Fibroblast of villous mesenchyme (primary cell): ENCODE measurements at regions not wholly inside any gene's neighbourhood (a gene's known extent, or its start where the extent isn't known, plus 50 kb on each side); places are given as distances from the start of the nearest gene placed in this dataset.
"Not testable (repeated sequence)": the region's sequence is repeated elsewhere in the genome, so short reads cannot be mapped to it uniquely, and the experiment has no call there.

ENCODE experiments used
- DNase-seq: peaks from one replicate; pipeline ENCODE4 v3.0.0-alpha.2; 2010; ENCODE audit warnings: low read depth
- H3K4me3 ChIP-seq: 2 replicates; pipeline ENCODE4 v1.5.1; 2011; ENCODE audit warnings: low read depth, mild to moderate bottlenecking, low read length
- TF ChIP-seq, protein P1 (sequence below): IDR thresholded peaks from 2 replicates; pipeline ENCODE4 v1.5.1; 2012; ENCODE audit warnings: low read depth, mild to moderate bottlenecking, low read length; ENCODE audit not compliant: insufficient read depth

DNA sequence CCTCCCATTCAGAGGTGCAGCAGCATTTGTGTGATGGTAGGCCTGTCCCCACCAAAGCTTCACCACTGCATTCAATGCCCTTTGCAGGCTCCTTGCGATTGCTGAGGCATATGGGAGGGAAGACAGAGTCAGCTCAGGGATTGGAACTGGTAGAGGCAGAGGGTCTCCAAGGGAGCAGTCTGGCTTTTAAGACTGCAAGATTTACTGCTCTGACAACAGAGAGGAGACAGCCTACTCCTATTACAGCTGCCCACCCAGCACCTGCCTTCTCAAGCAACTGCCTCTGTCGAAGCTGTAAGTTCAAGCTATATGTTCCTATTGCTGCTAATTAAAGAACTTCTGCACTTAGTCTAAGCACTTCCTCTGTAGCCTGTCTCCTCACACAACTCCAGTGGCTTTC lies 481.8 kb downstream of the FGF13 start:
- TF ChIP-seq, protein P1, sequence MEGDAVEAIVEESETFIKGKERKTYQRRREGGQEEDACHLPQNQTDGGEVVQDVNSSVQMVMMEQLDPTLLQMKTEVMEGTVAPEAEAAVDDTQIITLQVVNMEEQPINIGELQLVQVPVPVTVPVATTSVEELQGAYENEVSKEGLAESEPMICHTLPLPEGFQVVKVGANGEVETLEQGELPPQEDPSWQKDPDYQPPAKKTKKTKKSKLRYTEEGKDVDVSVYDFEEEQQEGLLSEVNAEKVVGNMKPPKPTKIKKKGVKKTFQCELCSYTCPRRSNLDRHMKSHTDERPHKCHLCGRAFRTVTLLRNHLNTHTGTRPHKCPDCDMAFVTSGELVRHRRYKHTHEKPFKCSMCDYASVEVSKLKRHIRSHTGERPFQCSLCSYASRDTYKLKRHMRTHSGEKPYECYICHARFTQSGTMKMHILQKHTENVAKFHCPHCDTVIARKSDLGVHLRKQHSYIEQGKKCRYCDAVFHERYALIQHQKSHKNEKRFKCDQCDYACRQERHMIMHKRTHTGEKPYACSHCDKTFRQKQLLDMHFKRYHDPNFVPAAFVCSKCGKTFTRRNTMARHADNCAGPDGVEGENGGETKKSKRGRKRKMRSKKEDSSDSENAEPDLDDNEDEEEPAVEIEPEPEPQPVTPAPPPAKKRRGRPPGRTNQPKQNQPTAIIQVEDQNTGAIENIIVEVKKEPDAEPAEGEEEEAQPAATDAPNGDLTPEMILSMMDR = no peak
- DNase-seq = no peak
- no peak overlapping the region for H3K4me3 ChIP-seq

DNA sequence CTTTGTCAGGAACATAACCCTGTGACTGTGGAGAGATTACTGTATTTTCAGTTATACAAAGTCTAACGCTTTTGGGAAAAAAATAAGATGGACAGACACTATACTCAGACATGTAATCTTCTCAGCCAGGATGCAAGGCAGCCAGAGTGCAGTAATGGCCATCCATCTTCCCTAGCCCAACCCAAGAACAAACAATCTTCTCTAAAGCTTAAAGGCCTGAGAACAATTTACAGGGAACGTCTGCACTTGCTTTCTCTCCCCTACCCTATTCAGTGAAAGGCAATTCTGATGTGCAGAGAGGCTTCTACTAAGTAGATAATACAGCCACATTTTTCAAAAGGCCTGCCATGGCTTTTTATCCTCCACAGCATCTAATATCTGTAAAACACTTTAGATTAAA lies 471.3 kb downstream of the FGF13 start:
- TF ChIP-seq, protein P1 = no peak
- DNase-seq = no peak

DNA sequence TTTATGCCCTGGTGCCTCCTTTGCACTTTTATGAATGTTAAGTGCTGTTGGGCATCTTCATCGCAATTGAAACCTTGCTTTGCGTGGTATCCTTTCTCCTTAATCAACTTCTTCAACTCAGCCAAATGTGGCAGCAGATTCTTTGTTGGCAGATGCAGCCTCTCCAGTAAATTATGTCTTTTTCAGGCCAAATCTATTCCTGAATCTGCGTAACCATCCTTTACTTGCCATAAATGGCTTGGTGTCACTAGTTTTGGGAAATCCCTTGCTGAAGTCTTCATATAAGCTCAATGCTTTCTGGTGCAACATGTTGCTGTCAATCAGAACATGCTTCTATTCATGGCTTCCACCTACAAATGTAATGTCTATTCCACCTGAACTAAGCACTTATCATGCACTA lies 457.5 kb downstream of the FGF13 start:
- no peak for DNase-seq
- TF ChIP-seq, protein P1 = no peak
- H3K4me3 ChIP-seq = no peak overlapping the region

More for the DNA sequence above, 471.3 kb downstream of the FGF13 start:
- no peak overlapping the region for H3K4me3 ChIP-seq

DNA sequence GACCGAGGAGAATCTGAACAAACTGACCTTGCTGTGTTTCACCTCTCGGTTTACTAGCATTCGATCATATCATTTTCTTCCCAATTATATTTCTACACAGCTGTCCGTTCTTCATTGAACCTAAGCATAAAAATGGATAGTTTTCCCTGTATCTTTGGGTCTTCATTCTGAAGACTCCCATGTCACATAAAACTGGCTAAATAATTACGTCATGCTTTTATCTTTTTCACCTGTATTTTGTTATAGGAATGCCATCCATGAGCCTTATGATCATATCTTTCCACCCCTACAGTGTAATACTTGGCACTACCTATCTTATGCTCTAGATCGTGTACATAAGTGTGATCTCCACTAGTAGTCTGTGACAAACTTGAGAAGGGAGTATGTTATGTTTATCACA lies 456.1 kb downstream of the FGF13 start:
- TF ChIP-seq, protein P1 = no peak

DNA sequence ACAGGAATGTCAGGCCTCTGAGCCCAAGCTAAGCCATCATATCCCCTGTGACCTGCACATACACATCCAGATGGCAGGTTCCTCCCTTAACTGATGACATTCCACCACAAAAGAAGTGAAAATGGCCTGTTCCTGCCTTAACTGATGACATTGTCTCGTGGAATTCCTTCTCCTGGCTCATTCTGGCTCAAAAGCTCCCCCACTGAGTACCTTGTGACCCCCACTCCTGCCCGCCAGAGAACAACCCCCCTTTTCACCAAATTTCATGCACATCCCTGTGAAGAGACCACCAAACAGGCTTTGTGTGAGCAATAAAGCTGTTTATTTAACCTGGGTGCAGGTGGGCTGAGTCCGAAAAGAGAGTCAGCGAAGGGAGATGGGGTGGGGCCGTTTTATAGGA lies 447.4 kb downstream of the FGF13 start:
- DNase-seq, H3K4me3 ChIP-seq: not testable (repeated sequence)

More for the DNA sequence above, 456.1 kb downstream of the FGF13 start:
- H3K4me3 ChIP-seq = no peak overlapping the region
- DNase-seq = no peak

DNA sequence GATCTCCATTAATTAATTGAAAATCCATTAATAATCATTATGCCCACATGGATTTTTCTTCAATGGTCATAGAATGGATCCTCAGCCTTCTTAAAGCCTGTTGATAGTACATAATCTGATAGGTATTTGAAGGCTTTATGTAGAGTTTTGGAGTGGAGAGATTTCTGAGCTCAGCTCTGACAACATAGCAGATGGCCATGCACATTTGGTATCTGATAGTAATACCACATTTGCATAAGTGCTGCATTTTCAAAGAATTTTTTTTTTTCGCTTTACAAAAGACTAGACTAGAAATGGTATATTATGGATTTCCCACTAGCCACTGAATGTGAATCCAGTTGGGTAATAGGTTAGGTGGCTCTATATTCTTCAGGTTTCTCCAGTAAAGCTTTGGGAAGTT lies 440.6 kb downstream of the FGF13 start:
- no peak overlapping the region for H3K4me3 ChIP-seq
- no peak for DNase-seq
- TF ChIP-seq, protein P1 = no peak

DNA sequence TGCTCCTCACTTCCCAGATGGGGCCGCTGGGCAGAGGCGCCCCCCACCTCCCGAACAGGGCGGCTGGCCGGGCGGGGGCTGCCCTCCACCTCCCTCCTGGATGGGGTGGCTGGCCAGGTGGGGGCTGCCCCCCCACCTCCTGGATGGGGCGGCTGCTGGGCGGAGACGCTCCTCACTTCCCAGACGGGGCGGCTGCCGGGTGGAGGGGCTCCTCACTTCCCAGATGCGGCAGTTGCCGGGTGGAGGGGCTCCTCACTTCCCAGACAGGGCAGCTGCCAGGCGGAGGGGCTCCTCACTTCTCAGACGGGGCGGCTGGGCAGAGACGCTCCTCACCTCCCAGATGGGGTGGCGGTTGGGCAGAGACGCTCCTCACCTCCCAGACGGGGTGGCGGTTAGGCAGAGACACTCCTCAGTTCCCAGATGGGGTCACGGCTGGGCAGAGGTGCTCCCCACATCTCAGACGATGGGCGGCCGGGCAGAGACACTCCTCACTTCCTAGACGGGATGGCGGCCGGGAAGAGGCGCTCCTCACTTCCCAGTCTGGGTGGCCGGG lies 428.8 kb downstream of the FGF13 start:
- not testable (repeated sequence) for H3K4me3 ChIP-seq, DNase-seq

DNA sequence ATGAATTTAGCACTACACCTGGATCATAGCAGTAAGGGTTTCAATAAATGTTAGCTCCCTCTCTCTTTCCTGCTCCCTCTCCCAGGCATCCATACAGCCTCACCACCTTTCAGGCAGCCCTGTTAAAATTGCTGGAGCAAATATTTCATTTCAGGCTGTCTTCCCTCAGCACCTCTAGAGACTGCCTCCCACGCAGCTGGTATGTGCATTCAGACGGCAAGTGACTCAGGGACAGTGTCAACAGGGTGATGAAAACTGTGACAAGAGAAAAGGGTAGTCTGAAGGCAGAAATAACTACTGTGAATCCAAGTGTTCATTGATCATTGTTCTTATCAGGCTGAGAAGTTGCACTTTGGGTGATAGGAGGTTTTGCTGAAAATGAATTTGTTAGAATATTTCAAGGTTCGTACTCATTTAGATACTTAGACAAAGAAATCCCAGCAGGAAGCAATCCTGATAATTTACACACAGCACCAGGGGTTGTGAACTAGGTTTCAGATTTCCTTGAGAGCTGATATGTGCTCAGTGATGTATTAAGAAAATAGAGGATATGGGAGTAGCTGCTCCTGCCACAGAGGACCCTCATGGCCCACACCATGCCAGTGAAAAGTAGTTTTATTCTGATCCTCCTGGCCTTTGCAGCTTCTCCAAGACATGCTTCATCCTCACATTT lies 424.2 kb downstream of the FGF13 start:
- no peak for DNase-seq
- TF ChIP-seq, protein P1 = no peak
- H3K4me3 ChIP-seq = no peak overlapping the region
